OCI-LY3 (cell line): ENCODE measurements at regions not wholly inside any gene's neighbourhood (a gene's known extent, or its start where the extent isn't known, plus 50 kb on each side); places are given as distances from the start of the nearest gene placed in this dataset.

ENCODE experiments used
- H2AFZ ChIP-seq: fragments of 200-600, 300-600 bp; shearing (Covaris generic); 2 replicates; pipeline ENCODE4 v1.6.0; 2014; ENCODE audit warnings: antibody characterized with exemption, low read depth, low read length
- H3K27ac ChIP-seq: fragments of 200-600, 300-600 bp; sonication (generic); 2 replicates; pipeline ENCODE4 v1.5.1; 2014; ENCODE audit warnings: mild to moderate bottlenecking, low read length, moderate library complexity, mixed read lengths
- H3K27me3 ChIP-seq: fragments of 200-600, 300-600 bp; sonication (generic); 2 replicates; pipeline ENCODE4 v1.6.1; 2014; ENCODE audit warnings: low read depth, low read length, mixed read lengths
- H3K36me3 ChIP-seq: fragments of 200-600, 300-600 bp; sonication (generic); replicated peaks from 2 replicates; pipeline ENCODE3; 2014; ENCODE audit warnings: low read depth, low read length, mixed read lengths
- H3K4me1 ChIP-seq: fragments of 300-600, 200-600 bp; sonication (generic); 2 replicates; pipeline ENCODE4 v1.6.1; 2014; ENCODE audit warnings: low read length, mixed read lengths
- H3K4me2 ChIP-seq: fragments of 200-600, 300-600 bp; sonication (generic); 2 replicates; pipeline ENCODE4 v1.6.1; 2014; ENCODE audit warnings: low read length, mixed read lengths
- H3K4me3 ChIP-seq: fragments of 300-600, 200-600 bp; sonication (generic); 2 replicates; pipeline ENCODE4 v1.5.1; 2014; ENCODE audit warnings: antibody characterized with exemption, mild to moderate bottlenecking, low read length, moderate library complexity
- H3K79me2 ChIP-seq: fragments of 300-600, 200-600 bp; shearing (Covaris generic); 2 replicates; pipeline ENCODE4 v1.6.1; 2014; ENCODE audit warnings: mild to moderate bottlenecking, low read length, mixed read lengths
- H3K9ac ChIP-seq: fragments of 300-600, 200-600 bp; shearing (Covaris generic); 2 replicates; pipeline ENCODE4 v1.6.0; 2014; ENCODE audit warnings: mild to moderate bottlenecking, low read length, moderate library complexity
- H3K9me3 ChIP-seq: fragments of 200-600, 300-600 bp; shearing (Covaris generic); 2 replicates; pipeline ENCODE4 v1.6.1; 2014; ENCODE audit warnings: low read length, mixed read lengths; ENCODE audit not compliant: insufficient read depth
- H4K20me1 ChIP-seq: fragments of 200-600, 300-600 bp; sonication (generic); 2 replicates; pipeline ENCODE4 v1.6.1; 2016; ENCODE audit warnings: low read length, mixed read lengths; ENCODE audit not compliant: insufficient read depth
- CTCF ChIP-seq: fragments of 200-600, 300-600 bp; sonication (generic); IDR thresholded peaks from 2 replicates; pipeline ENCODE4 v1.5.1; 2014; ENCODE audit warnings: antibody characterized with exemption, low read length, low read depth
- EZH2phosphoT487 ChIP-seq: fragments of 200-600 bp; shearing (Covaris generic); IDR thresholded peaks from 2 replicates; pipeline ENCODE4 v1.6.1; 2018; ENCODE audit warnings: antibody characterized with exemption, mixed run types, low read depth

DNA sequence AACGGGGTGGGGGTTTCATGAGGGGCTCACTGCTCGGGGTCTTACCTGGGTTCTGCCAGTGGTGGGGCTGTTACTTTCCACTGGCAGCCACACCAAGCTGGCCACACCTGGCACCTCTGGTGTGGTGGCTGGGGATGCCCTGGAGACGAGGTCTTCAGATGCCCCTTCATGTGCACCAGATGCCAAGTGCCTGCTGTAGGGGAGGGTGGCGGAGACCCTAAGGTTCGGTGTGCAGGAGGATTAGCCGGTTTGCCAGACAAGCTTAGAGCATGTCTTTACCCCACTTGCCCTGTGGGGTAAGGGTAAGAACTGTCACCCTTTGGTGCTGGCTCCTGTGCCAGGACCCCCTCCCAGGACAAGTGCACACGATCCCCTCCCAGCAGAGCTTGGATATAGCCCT, 188.3 kb downstream of the TJP1 start:
- Histone ChIP-seq H3K36me3 (no peaks in the 10 kb centered on the region), H4K20me1 (no peaks in the 10 kb centered on the region), H3K27ac (no peak overlapping the region), H3K4me2 (no peak overlapping the region), H3K9ac (no peak overlapping the region), H3K9me3 (no peaks in the 10 kb centered on the region), H3K79me2 (no peaks in the 10 kb centered on the region), H3K27me3 (peaks cover 15% of the 10 kb centered on the region), H3K4me1 (peaks cover 16% of the 10 kb centered on the region), H3K4me3 (no peak overlapping the region), H2AFZ (no peak overlapping the region)
- TF ChIP-seq EZH2phosphoT487: no peak
- TF ChIP-seq CTCF: no peak

- Histone ChIP-seq H3K27ac (no peak overlapping the region), H3K4me1 (peaks cover 23% of the 10 kb centered on the region), H2AFZ (no peak overlapping the region), H3K27me3 (peaks cover 9% of the 10 kb centered on the region; the same call in 1 of the 2 replicates), H3K4me2 (no peak overlapping the region), H3K4me3 (no peak overlapping the region), H4K20me1 (no peaks in the 10 kb centered on the region), H3K36me3 (no peaks in the 10 kb centered on the region), H3K79me2 (no peaks in the 10 kb centered on the region), H3K9ac (no peak overlapping the region), H3K9me3 (no peaks in the 10 kb centered on the region)
- TF ChIP-seq CTCF (no peak), EZH2phosphoT487 (no peak)
Measured at GRCh38 chr15:29632671-29633406, 189.4 kb downstream of the TJP1 start.

DNA sequence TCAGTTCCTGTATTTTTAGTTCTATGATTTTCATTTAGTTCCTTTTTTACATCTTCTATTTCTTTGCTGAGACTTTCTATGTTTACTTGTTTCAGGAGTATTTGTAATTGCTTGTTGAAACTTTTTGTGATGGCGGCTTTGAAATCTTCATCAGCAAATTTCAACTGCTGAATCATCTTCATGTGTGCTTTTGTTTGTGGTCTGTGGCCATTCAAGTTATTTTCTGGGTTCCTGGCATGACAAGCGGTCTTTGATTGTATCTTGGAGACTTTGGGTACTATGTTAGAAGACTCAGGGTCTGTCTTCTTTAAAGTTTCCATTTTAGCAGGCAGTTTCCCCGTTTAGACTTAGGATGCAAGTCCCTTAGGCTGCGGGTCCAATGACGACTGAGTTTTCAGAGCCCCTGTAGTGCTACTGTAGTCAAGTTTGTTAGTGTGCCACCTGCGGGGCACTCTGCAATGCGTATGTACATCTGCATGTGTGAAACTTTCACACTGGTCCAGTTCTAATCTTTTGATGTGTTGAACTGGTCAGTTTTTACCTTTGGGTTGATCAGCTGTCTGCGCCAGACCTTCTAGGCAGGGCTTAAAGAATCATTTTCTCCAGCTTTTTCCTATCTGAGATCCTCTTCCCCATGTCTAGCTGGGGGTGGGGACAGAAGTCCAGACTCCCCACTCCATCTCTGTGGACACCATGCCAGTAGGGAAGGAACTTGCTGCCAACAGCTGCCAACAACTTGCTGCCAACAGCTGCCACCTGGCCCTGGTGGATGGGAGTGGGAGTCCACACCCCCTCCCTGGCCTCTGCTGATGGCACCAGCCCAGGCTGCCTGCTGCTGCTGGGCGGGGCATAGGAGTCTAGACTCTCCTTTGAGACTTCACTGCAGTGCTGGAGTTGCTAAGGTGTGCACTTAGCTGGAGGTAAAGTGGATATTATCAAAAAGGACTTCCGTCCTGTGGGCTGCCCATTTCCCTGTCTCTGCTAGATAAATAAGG, 190.9 kb downstream of the TJP1 start:
- 0 out of 2 replicates have a peak, but pooled peaks cover 9% of the 10 kb centered on the region for H3K27me3 ChIP-seq
- no peak overlapping the region for H2AFZ ChIP-seq
- H3K9ac ChIP-seq: no peak overlapping the region

More for the DNA sequence above, 190.9 kb downstream of the TJP1 start:
- peaks cover 23% of the 10 kb centered on the region for H3K4me1 ChIP-seq
- H3K4me2 ChIP-seq: peak overlapping the region; percentile 49
- H3K79me2 ChIP-seq: no peaks in the 10 kb centered on the region
- TF ChIP-seq CTCF (peak; percentile 25), EZH2phosphoT487 (no peak)
- H4K20me1 ChIP-seq: no peaks in the 10 kb centered on the region
- no peaks in the 10 kb centered on the region for H3K36me3 ChIP-seq
- no peaks in the 10 kb centered on the region for H3K9me3 ChIP-seq
- peak overlapping the region; percentile 14; the same call in 1 of the 2 replicates for H3K4me3 ChIP-seq
- H3K27ac ChIP-seq: 0 out of 2 replicates have a peak overlapping the region, but pooled peaks have one; percentile 20
